GM06990 (cell line): ENCODE measurements at regions not wholly inside any gene's neighbourhood (a gene's known extent, or its start where the extent isn't known, plus 50 kb on each side); places are given as distances from the start of the nearest gene placed in this dataset.
A peak's percentile ranks its signal among the peaks of the same experiment; 100 is the strongest.
"Not testable (repeated sequence)": the region's sequence is repeated elsewhere in the genome, so short reads cannot be mapped to it uniquely, and the experiment has no call there.

Experiments used
- DNase-seq: peaks from one replicate; pipeline ENCODE4 v3.0.0-alpha.2; 2011; ENCODE audit not compliant: insufficient read length; ENCODE audit errors: extremely low read depth
- H3K27me3 ChIP-seq: replicated peaks from 2 replicates; pipeline ENCODE4 v1.6.0; 2011; ENCODE audit warnings: low read length; ENCODE audit not compliant: control insufficient read depth, insufficient read depth
- H3K36me3 ChIP-seq: 2 replicates; pipeline ENCODE4 v1.5.1; 2011; ENCODE audit warnings: low read length; ENCODE audit not compliant: control insufficient read depth, insufficient read depth
- H3K4me3 ChIP-seq: replicated peaks from 2 replicates; pipeline ENCODE4 v1.5.1; 2011; ENCODE audit warnings: low read depth, mild to moderate bottlenecking, control low read depth, low read length
- TF ChIP-seq, protein P1 (sequence below): IDR thresholded peaks from 2 replicates; pipeline ENCODE4 v1.5.1; 2011; ENCODE audit warnings: low read length, control low read depth, mild to moderate bottlenecking, inconsistent platforms; ENCODE audit not compliant: insufficient read depth, poor library complexity, severe bottlenecking

DNA sequence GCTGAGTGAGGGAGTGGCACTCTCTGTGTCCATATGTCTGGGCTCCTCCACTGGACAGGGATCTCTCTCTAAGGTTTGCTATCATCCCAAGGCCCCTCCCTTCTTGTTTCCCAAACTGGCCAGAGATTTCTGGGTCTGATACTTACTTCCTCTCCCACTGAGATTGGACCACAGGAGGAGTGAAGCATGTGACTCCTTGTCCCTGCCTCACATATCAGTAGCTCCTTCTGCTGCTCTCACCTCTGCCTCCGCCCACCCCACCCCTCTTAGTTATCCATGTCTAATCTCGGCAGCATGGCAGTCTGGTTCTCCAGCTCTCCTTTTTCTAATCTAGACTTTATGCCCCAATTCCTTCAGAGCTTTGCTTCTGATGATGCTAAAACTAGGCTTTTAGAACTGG lies 223.1 kb downstream of the RPLP1 start:
- TF ChIP-seq, protein P1, sequence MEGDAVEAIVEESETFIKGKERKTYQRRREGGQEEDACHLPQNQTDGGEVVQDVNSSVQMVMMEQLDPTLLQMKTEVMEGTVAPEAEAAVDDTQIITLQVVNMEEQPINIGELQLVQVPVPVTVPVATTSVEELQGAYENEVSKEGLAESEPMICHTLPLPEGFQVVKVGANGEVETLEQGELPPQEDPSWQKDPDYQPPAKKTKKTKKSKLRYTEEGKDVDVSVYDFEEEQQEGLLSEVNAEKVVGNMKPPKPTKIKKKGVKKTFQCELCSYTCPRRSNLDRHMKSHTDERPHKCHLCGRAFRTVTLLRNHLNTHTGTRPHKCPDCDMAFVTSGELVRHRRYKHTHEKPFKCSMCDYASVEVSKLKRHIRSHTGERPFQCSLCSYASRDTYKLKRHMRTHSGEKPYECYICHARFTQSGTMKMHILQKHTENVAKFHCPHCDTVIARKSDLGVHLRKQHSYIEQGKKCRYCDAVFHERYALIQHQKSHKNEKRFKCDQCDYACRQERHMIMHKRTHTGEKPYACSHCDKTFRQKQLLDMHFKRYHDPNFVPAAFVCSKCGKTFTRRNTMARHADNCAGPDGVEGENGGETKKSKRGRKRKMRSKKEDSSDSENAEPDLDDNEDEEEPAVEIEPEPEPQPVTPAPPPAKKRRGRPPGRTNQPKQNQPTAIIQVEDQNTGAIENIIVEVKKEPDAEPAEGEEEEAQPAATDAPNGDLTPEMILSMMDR, result no peak
- no peak for DNase-seq
- Histone ChIP-seq H3K4me3 (no peak overlapping the region), H3K27me3 (no peaks in the 10 kb centered on the region), H3K36me3 (no peaks in the 10 kb centered on the region)

DNA sequence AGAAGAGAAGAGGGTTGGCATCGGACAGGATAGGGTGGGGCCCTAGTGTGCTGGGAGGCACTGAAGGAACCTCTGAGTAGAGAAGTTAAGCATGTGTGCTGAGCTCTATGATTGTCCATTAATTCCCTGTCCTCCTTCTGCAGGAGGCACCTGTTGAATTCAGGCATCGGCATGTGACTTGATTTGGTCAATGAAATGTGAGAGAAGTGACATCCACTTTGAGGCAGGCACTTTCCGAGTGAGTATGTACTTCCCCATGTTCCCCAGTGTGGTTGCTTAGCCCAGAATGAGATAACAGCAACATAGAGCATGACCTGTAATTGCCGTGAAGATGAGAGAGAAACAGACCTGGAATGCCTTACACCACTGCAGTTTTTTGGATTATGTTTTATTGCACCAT lies 224.8 kb downstream of the RPLP1 start:
- no peaks in the 10 kb centered on the region for H3K36me3 ChIP-seq
- no peak for DNase-seq
- TF ChIP-seq, protein P1, result no peak
- H3K27me3 ChIP-seq, result no peaks in the 10 kb centered on the region
- no peak overlapping the region for H3K4me3 ChIP-seq

DNA sequence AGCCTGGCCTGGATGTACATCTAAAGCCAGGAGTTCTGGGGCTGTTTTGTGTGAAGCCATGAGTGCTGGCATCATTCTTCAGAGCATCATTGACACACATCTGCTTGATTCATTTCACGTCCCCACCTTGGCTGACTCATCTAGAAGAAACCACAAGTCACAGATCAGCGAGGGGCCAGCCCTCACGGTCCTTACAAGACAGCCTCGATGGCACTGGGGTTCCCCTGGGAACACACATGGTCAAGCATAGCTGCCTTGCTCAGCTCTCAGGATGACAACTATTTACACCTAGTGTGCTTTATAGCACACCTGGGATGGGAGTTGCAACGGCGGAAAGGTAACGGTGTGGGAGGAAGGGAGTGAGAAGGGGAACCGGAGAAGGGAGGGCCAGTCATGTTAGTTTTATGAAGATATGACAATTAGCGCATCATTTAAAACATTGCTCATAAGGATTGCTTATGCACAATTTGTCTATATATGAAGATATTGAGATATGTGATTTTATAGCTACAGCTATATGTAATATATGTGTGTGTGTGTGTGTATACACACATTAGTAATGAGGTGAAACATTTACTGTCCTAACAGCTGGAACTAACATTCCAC lies 227.1 kb downstream of the RPLP1 start:
- Histone ChIP-seq H3K27me3 (no peaks in the 10 kb centered on the region), H3K36me3 (no peaks in the 10 kb centered on the region), H3K4me3 (no peak overlapping the region)
- TF ChIP-seq, protein P1, result no peak
- DNase-seq, result peak; percentile 78

DNA sequence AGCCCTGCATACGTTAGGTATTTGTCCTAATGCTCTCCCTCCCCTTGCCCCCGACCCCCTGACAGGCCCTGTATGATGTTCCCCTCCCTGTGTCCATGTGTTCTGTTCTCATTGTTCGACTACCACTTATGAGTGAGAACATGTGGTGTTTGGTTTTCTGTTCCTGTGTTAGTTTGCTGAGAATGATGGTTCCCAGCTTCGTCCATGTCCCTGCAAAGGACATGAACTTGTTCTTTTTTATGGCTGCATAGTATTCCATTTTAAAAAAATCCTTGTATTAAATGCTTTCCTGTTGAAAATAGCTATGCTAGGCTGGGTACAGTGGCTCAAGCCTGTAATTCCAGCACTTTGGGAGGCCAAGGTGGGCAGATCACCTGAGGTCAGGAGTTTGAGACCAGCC lies 232.2 kb downstream of the RPLP1 start:
- DNase-seq, H3K4me3 ChIP-seq, H3K27me3 ChIP-seq, H3K36me3 ChIP-seq: not testable (repeated sequence)

DNA sequence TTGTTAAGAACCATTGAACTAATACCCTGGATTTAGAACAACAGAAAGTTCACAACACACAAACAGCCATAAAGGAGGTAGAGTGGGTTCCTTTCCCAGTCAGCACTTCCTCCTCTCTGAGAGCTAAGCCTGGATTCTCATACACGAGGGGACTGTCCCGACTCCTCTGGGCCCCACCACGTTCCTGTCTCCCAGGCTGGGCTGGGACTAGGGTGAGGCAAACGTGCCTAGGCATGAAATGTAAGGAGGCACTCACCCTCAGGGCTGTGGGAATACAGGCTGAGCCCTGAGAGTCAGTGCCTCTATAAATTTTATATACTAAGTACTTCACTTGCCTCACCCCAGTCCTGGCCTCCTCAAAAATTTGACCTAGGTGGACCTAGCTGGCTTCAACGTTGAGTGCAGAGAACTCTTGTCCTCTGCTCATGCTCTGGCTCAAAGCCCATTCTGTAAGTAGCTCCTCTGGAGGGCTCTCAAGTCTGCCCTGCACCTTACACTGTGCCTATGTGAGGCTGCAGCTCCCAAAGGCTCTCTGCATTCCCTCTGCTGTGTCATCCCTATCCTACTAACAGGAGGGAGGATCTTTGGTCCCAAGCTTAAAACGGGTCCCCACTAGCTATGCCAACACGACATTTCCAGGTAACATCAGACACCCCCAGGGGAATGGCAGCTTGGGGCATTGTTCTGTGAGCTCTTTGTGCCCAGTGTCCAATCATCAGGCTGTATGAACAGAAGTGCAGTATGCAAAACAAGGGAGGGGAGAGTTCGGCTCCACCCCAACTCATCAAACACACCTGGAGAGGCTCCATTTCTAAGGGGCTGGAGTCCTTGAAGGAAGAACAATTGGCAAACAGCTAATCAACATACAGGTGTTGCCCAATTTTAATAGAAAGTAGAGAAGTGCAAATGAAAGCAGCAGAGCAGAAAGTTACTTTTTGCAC lies 233.2 kb downstream of the RPLP1 start:
- TF ChIP-seq, protein P1, result no peak
- no peak for DNase-seq
- no peak overlapping the region for H3K4me3 ChIP-seq
- H3K27me3 ChIP-seq, result no peaks in the 10 kb centered on the region; the same call in none of the 2 replicates
- no peaks in the 10 kb centered on the region for H3K36me3 ChIP-seq

DNA sequence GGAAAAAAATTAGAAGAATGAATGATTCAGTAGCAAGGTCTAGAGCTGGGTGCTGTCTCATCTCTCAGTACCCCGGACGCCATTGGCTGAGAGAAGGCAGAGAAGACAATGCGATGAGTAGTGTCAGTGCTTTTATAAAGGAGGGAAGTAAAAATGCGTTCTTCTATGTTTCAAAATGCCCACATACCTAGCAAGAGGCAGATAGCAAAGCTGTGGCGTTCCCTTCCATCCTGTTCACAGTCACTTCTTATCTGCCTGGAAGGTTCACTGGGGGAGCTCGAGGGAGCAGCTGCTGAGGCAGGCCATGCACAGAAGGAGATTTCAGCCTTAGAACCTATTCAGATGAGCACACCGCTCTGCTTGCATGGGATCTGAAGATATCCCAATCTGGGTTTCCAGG lies 234.0 kb downstream of the RPLP1 start:
- Histone ChIP-seq H3K27me3 (no peaks in the 10 kb centered on the region; the same call in none of the 2 replicates), H3K4me3 (no peak overlapping the region), H3K36me3 (no peaks in the 10 kb centered on the region)
- no peak for DNase-seq
- TF ChIP-seq, protein P1, result no peak
